Activated CD8-positive, alpha-beta T cell treated with anti-CD3 and anti-CD28 coated beads for 36 hours (primary cell): ENCODE measurements at regions not wholly inside any gene's neighbourhood (a gene's known extent, or its start where the extent isn't known, plus 50 kb on each side); places are given as distances from the start of the nearest gene placed in this dataset.

Experiments
- ATAC-seq: fragments of 200-7000 bp; cut with Tn5 transposase; one replicate; pipeline ENCODE4 v1.10.0; 2021; ENCODE audit warnings: mild to moderate bottlenecking, moderate library complexity
- CTCF ChIA-PET: fragments of 350-600 bp; sonication (Branson Sonifier 250); formaldehyde crosslinking; loops from one replicate; lab custom pipeline; 2021; ENCODE audit warnings: antibody characterized with exemption; lab: Charles Lee
- POLR2A ChIA-PET: fragments of 350-600 bp; sonication (Branson Sonifier 250); formaldehyde crosslinking; loops from one replicate; lab custom pipeline; 2021; ENCODE audit warnings: antibody characterized with exemption; lab: Charles Lee
- DNase-seq: peaks from one replicate; pipeline ENCODE4 v3.0.0-alpha.2; 2020
- H3K27ac Mint-ChIP-seq: one replicate; pipeline ENCODE4 v1.8.0; 2021; ENCODE audit warnings: mild to moderate bottlenecking, mixed read lengths
- H3K27me3 Mint-ChIP-seq: one replicate; pipeline ENCODE4 v1.8.0; 2021; ENCODE audit warnings: mixed read lengths
- H3K36me3 Mint-ChIP-seq: one replicate; pipeline ENCODE4 v1.8.0; 2021; ENCODE audit warnings: low read depth, mixed read lengths
- H3K4me1 Mint-ChIP-seq: one replicate; pipeline ENCODE4 v1.8.0; 2021; ENCODE audit warnings: low read depth, mixed read lengths
- H3K4me3 Mint-ChIP-seq: one replicate; pipeline ENCODE4 v1.8.0; 2021; ENCODE audit warnings: mild to moderate bottlenecking, moderate library complexity, mixed read lengths
- H3K9me3 Mint-ChIP-seq: one replicate; pipeline ENCODE4 v1.8.0; 2021; ENCODE audit warnings: mixed read lengths
- CTCF ChIP-seq: fragments of 200-600 bp; IDR thresholded peaks from one replicate; pipeline ENCODE4 v1.8.0; 2022; ENCODE audit warnings: antibody characterized with exemption, mild to moderate bottlenecking
- intact Hi-C: fragments of 100-400 bp; cut with micrococcal nuclease; formaldehyde crosslinking; loops from one replicate; pipeline ENCODE4 v1.10.0; 2022

GRCh38 chr10:30793093-30793492 is 163.5 kb upstream of the LYZL2 start:
- H3K36me3 Mint-ChIP-seq = no peaks in the 10 kb centered on the region
- H3K4me3 Mint-ChIP-seq = no peak overlapping the region
- no peaks in the 10 kb centered on the region for H3K27me3 Mint-ChIP-seq
- peaks cover 27% of the 10 kb centered on the region for H3K4me1 Mint-ChIP-seq
- no peaks in the 10 kb centered on the region for H3K9me3 Mint-ChIP-seq
- no peak overlapping the region for H3K27ac Mint-ChIP-seq
- POLR2A ChIA-PET = no interaction called here
- DNase-seq (no peak), ATAC-seq (no peak)
- CTCF ChIA-PET = interaction anchor here (3.5 kb wide), 1 partner anchor 8 kb away, joined by 24 read pairs; no protein-coding TSS in a partner anchor
- intact Hi-C loops = no loop called here
- TF ChIP-seq CTCF = no peak

- no peak for TF ChIP-seq CTCF
- no peak overlapping the region for H3K4me3 Mint-ChIP-seq
- H3K27ac Mint-ChIP-seq = peak overlapping the region; percentile 83
- no peaks in the 10 kb centered on the region for H3K36me3 Mint-ChIP-seq
- intact Hi-C loops = no loop called here
- ATAC-seq (no peak), DNase-seq (no peak)
- ChIA-PET POLR2A (no interaction called here), CTCF (interaction anchor here (3.5 kb wide), 1 partner anchor 7 kb away, joined by 24 read pairs; no protein-coding TSS in a partner anchor)
- no peaks in the 10 kb centered on the region for H3K27me3 Mint-ChIP-seq
- no peaks in the 10 kb centered on the region for H3K9me3 Mint-ChIP-seq
- peaks cover 31% of the 10 kb centered on the region for H3K4me1 Mint-ChIP-seq
These were observed 162.5 kb upstream of the LYZL2 start for GRCh38 chr10:30792025-30792424.

- Mint-ChIP-seq H3K4me1 (peaks cover 31% of the 10 kb centered on the region), H3K36me3 (no peaks in the 10 kb centered on the region), H3K4me3 (no peak overlapping the region), H3K9me3 (no peaks in the 10 kb centered on the region), H3K27me3 (no peaks in the 10 kb centered on the region), H3K27ac (peak overlapping the region; percentile 83)
- DNase-seq (no peak), ATAC-seq (no peak)
- intact Hi-C loops = no loop called here
- no peak for TF ChIP-seq CTCF
- CTCF ChIA-PET = no interaction called here
- POLR2A ChIA-PET = no interaction called here
These were observed 161.7 kb upstream of the LYZL2 start for GRCh38 chr10:30791197-30791611.

GRCh38 chr10:30789806-30790205 is 160.3 kb upstream of the LYZL2 start:
- CTCF ChIA-PET = no interaction called here
- Mint-ChIP-seq H3K4me3 (no peak overlapping the region), H3K27me3 (no peaks in the 10 kb centered on the region), H3K27ac (no peak overlapping the region), H3K4me1 (peaks cover 32% of the 10 kb centered on the region), H3K36me3 (no peaks in the 10 kb centered on the region), H3K9me3 (no peaks in the 10 kb centered on the region)
- TF ChIP-seq CTCF = no peak
- POLR2A ChIA-PET = no interaction called here
- intact Hi-C loops = loop anchor here (10.0 kb wide), 3 partner anchors 245 to 705 kb away; partner anchors contain the start of genes ZEB1 and ZNF438
- ATAC-seq (no peak), DNase-seq (no peak)

GRCh38 chr10:30788307-30788706 is 158.8 kb upstream of the LYZL2 start:
- intact Hi-C loops = loop anchor here (10.0 kb wide), 3 partner anchors 246 to 706 kb away; partner anchors contain the start of genes ZEB1 and ZNF438
- Mint-ChIP-seq H3K36me3 (no peaks in the 10 kb centered on the region), H3K27me3 (no peaks in the 10 kb centered on the region), H3K9me3 (no peaks in the 10 kb centered on the region), H3K4me3 (no peak overlapping the region), H3K27ac (peak overlapping the region; percentile 21), H3K4me1 (peaks cover 38% of the 10 kb centered on the region)
- ATAC-seq (no peak), DNase-seq (no peak)
- POLR2A ChIA-PET = no interaction called here
- CTCF ChIA-PET = no interaction called here
- TF ChIP-seq CTCF = no peak
